ENCODE measurements at regions not wholly inside any gene's neighbourhood (a gene's known extent, or its start where the extent isn't known, plus 50 kb on each side); places are given as distances from the start of the nearest gene placed in this dataset.

GRCh38 chr17:71985111-71986039 is 135.4 kb upstream of the SOX9 start:
- TF ChIP-seq CTCF (IDR thresholded peaks at IDR 0.05) (no peak), EZH2 (IDR thresholded peaks at IDR 0.05; ENCODE audit: borderline replicate concordance, insufficient read depth, low read depth, low read length, poor library complexity, severe bottlenecking) (no peak)
- 100% methylated on average over 1 of the region's 3 CpGs for WGBS (ENCODE audit: insufficient coverage)
- CTCF ChIA-PET, result no interaction called here
- POLR2A ChIA-PET, result no interaction called here
- Histone ChIP-seq H3K4me3 (ENCODE audit: control extremely low read depth in 1 of 5, extremely low read depth in 1 of 5, insufficient read depth in 1 of 5, low read depth in 2 of 5, low read length in 4 of 5) (no peak overlapping the region), H3K79me2 (ENCODE audit: control insufficient read depth, insufficient read depth, low read length) (no peaks in the 10 kb centered on the region), H3K27ac (ENCODE audit: low read length in 2 of 2) (no peak overlapping the region), H3K9ac (ENCODE audit: low read length) (no peak overlapping the region), H3K9me3 (ENCODE audit: control extremely low read depth in 1 of 3, control insufficient read depth in 2 of 3, insufficient read depth in 1 of 3, low read length in 2 of 3) (no peaks in the 10 kb centered on the region), H2AFZ (ENCODE audit: insufficient read depth, low read depth, low read length, poor library complexity, severe bottlenecking) (no peak overlapping the region), H3K4me1 (ENCODE audit: control insufficient read depth in 2 of 2, insufficient read depth in 2 of 2, low read length in 2 of 2) (no peaks in the 10 kb centered on the region), H3K36me3 (replicated peaks in 1 of 2; ENCODE audit: control extremely low read depth in 1 of 2, control insufficient read depth in 1 of 2, extremely low read depth in 1 of 2, insufficient read depth in 2 of 2, low read length in 1 of 2) (no peaks in the 10 kb centered on the region), H3K4me2 (replicated peaks; ENCODE audit: low read depth, low read length, poor library complexity, severe bottlenecking) (no peak overlapping the region), H3K27me3 (replicated peaks in 1 of 4; ENCODE audit: control extremely low read depth in 1 of 4, control insufficient read depth in 3 of 4, insufficient read depth in 4 of 4, low read length in 3 of 4) (no peaks in the 10 kb centered on the region), H4K20me1 (ENCODE audit: control insufficient read depth, insufficient read depth, low read length, poor library complexity, severe bottlenecking) (no peaks in the 10 kb centered on the region)
- Mint-ChIP-seq H3K4me3 (no peak overlapping the region), H3K27ac (no peak overlapping the region), H3K9me3 (ENCODE audit: insufficient read depth) (peaks cover 3% of the 10 kb centered on the region), H3K4me1 (no peaks in the 10 kb centered on the region), H3K27me3 (no peaks in the 10 kb centered on the region)
- no peak for ATAC-seq (ENCODE audit: low read depth)
- intact Hi-C loops (cut with micrococcal nuclease), result no loop called here
- DNase-seq, result no peak

DNA sequence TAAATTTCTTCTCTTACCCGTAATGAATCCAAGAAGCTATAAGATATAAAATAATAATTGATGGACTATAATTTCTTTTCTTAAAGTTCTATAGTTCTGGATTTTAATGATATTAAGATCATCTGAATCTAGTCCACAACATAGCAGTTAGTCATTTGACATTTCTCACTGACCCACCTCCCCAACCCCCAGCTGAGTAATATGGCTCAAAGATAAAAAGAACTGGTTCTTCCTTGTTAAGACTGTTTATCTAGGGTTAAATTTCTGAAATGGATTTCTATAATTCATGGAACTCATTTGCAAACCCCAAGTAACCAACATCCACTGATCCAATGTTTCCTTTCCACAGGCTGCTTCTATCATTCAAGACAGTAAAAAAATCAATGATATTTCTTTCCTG is 133.9 kb upstream of the SOX9 start:
- H3K27me3 Mint-ChIP-seq, result no peaks in the 10 kb centered on the region
- ATAC-seq (ENCODE audit: low read depth), result no peak
- no CpG with 5 or more reads among the region's 1 CpG for WGBS (ENCODE audit: insufficient coverage)

More for the DNA sequence above, 133.9 kb upstream of the SOX9 start:
- Histone ChIP-seq H3K4me3 (ENCODE audit: control extremely low read depth in 1 of 5, extremely low read depth in 1 of 5, insufficient read depth in 1 of 5, low read depth in 2 of 5, low read length in 4 of 5) (no peak overlapping the region), H2AFZ (ENCODE audit: insufficient read depth, low read depth, low read length, poor library complexity, severe bottlenecking) (no peak overlapping the region), H4K20me1 (ENCODE audit: control insufficient read depth, insufficient read depth, low read length, poor library complexity, severe bottlenecking) (no peaks in the 10 kb centered on the region), H3K4me1 (ENCODE audit: control insufficient read depth in 2 of 2, insufficient read depth in 2 of 2, low read length in 2 of 2) (no peaks in the 10 kb centered on the region), H3K4me2 (replicated peaks; ENCODE audit: low read depth, low read length, poor library complexity, severe bottlenecking) (no peak overlapping the region), H3K27ac (ENCODE audit: low read length in 2 of 2) (no peak overlapping the region), H3K27me3 (replicated peaks in 1 of 4; ENCODE audit: control extremely low read depth in 1 of 4, control insufficient read depth in 3 of 4, insufficient read depth in 4 of 4, low read length in 3 of 4) (no peaks in the 10 kb centered on the region), H3K9ac (ENCODE audit: low read length) (no peak overlapping the region), H3K36me3 (replicated peaks in 1 of 2; ENCODE audit: control extremely low read depth in 1 of 2, control insufficient read depth in 1 of 2, extremely low read depth in 1 of 2, insufficient read depth in 2 of 2, low read length in 1 of 2) (no peaks in the 10 kb centered on the region), H3K79me2 (ENCODE audit: control insufficient read depth, insufficient read depth, low read length) (no peaks in the 10 kb centered on the region), H3K9me3 (ENCODE audit: control extremely low read depth in 1 of 3, control insufficient read depth in 2 of 3, insufficient read depth in 1 of 3, low read length in 2 of 3) (no peaks in the 10 kb centered on the region)
- no peak for DNase-seq
- Mint-ChIP-seq H3K9me3 (ENCODE audit: insufficient read depth) (peaks cover under 1% of the 10 kb centered on the region), H3K4me1 (no peaks in the 10 kb centered on the region), H3K27ac (no peak overlapping the region), H3K4me3 (no peak overlapping the region)
- TF ChIP-seq EZH2 (IDR thresholded peaks at IDR 0.05; ENCODE audit: borderline replicate concordance, insufficient read depth, low read depth, low read length, poor library complexity, severe bottlenecking) (no peak), CTCF (IDR thresholded peaks at IDR 0.05) (no peak)
- intact Hi-C loops (cut with micrococcal nuclease), result no loop called here
- ChIA-PET CTCF (no interaction called here), POLR2A (no interaction called here)

All from B cell (primary cell).